B cell (primary cell): ENCODE measurements at regions not wholly inside any gene's neighbourhood (a gene's known extent, or its start where the extent isn't known, plus 50 kb on each side); places are given as distances from the start of the nearest gene placed in this dataset.

Experiments
- ATAC-seq: fragments of 200-7000 bp; cut with Tn5 transposase; one replicate; pipeline ENCODE4 v1.10.0; 2021; ENCODE audit warnings: low read depth, mild to moderate bottlenecking, moderate number of reproducible peaks, moderate library complexity
- CTCF ChIA-PET: fragments of 350-600 bp; sonication (Branson Sonifier 250); formaldehyde crosslinking; loops from one replicate; lab custom pipeline; 2021; ENCODE audit warnings: antibody characterized with exemption, inconsistent platforms; lab: Charles Lee
- POLR2A ChIA-PET: fragments of 350-600 bp; sonication (Branson Sonifier 250); formaldehyde crosslinking; loops from one replicate; lab custom pipeline; 2021; ENCODE audit warnings: antibody characterized with exemption; lab: Charles Lee
- DNase-seq: peaks from one replicate; pipeline ENCODE4 v3.0.0; 2013
- H2AFZ ChIP-seq: 2 replicates; pipeline ENCODE4 v1.6.1; 2012; ENCODE audit warnings: mild to moderate bottlenecking, low read depth, low read length; ENCODE audit not compliant: insufficient read depth, poor library complexity, severe bottlenecking
- H3K27ac ChIP-seq, 2 donors: 1 replicate in 1 of 2; 2 replicates in 1 of 2; pipeline ENCODE4 v1.5.1; 2012 to 2013; ENCODE audit warnings: low read length in 2 of 2, mild to moderate bottlenecking in 2 of 2, moderate library complexity in 1 of 2
- H3K27me3 ChIP-seq, 4 experiments: fragments of 200-600 bp in 1 of 4; sonication (generic) in 1 of 4; replicated peaks in 1 of 4; 1 replicate in 2 of 4; 2 replicates in 2 of 4; pipeline versions ENCODE4 v1.6.1 to v1.7.0; 2013 to 2016; ENCODE audit warnings: low read length in 3 of 4, mild to moderate bottlenecking in 2 of 4, mixed read lengths in 1 of 4, moderate library complexity in 1 of 4; ENCODE audit not compliant: insufficient read depth in 4 of 4, control insufficient read depth in 3 of 4; ENCODE audit errors: control extremely low read depth in 1 of 4
- H3K36me3 ChIP-seq, 2 experiments: replicated peaks in 1 of 2; 1 replicate in 1 of 2; 2 replicates in 1 of 2; pipeline versions ENCODE4 v1.6.1 to v1.7.1; 2013; ENCODE audit warnings: low read length in 1 of 2; ENCODE audit not compliant: insufficient read depth in 2 of 2, control insufficient read depth in 1 of 2; ENCODE audit errors: control extremely low read depth in 1 of 2, extremely low read depth in 1 of 2
- H3K4me1 ChIP-seq, 2 donors: fragments of 200-600 bp in 1 of 2; sonication (generic) in 1 of 2; 1 replicate in 1 of 2; 2 replicates in 1 of 2; pipeline versions ENCODE4 v1.5.1 to v1.6.1; 2013 to 2017; ENCODE audit warnings: low read length in 2 of 2; ENCODE audit not compliant: control insufficient read depth in 2 of 2, insufficient read depth in 2 of 2
- H3K4me2 ChIP-seq: replicated peaks from 2 replicates; pipeline ENCODE3; 2012; ENCODE audit warnings: mild to moderate bottlenecking, low read depth, low read length; ENCODE audit not compliant: poor library complexity, severe bottlenecking
- H3K4me3 ChIP-seq, 5 experiments: fragments of 200-600 bp in 1 of 5; sonication (generic) in 1 of 5; 1 replicate in 3 of 5; 2 replicates in 2 of 5; pipeline versions ENCODE4 v1.5.1 to v1.7.0; 2011 to 2016; ENCODE audit warnings: low read length in 4 of 5, mild to moderate bottlenecking in 4 of 5, low read depth in 2 of 5, control low read depth in 1 of 5, moderate library complexity in 1 of 5; ENCODE audit not compliant: insufficient read depth in 1 of 5; ENCODE audit errors: control extremely low read depth in 1 of 5, extremely low read depth in 1 of 5
- H3K79me2 ChIP-seq: fragments of 200-600 bp; sonication (generic); one replicate; pipeline ENCODE4 v1.6.0; 2016; ENCODE audit warnings: low read length; ENCODE audit not compliant: control insufficient read depth, insufficient read depth
- H3K9ac ChIP-seq: fragments of 200-600 bp; sonication (generic); 2 replicates; pipeline ENCODE4 v1.6.1; 2017; ENCODE audit warnings: mild to moderate bottlenecking, low read length, moderate library complexity
- H3K9me3 ChIP-seq, 3 donors: one replicate each; pipeline versions ENCODE4 v1.6.1 to v1.7.1; 2013; ENCODE audit warnings: low read length in 2 of 3; ENCODE audit not compliant: control insufficient read depth in 2 of 3, insufficient read depth in 1 of 3; ENCODE audit errors: control extremely low read depth in 1 of 3
- H4K20me1 ChIP-seq: 2 replicates; pipeline ENCODE4 v1.6.0; 2012; ENCODE audit warnings: mild to moderate bottlenecking, low read length; ENCODE audit not compliant: insufficient read depth, control insufficient read depth, poor library complexity, severe bottlenecking
- H3K27ac Mint-ChIP-seq: one replicate; pipeline ENCODE4 v1.8.0; 2021; ENCODE audit warnings: mixed read lengths
- H3K27me3 Mint-ChIP-seq: one replicate; pipeline ENCODE4 v1.8.0; 2021; ENCODE audit warnings: mixed read lengths
- H3K4me1 Mint-ChIP-seq: one replicate; pipeline ENCODE4 v1.8.0; 2021; ENCODE audit warnings: mixed read lengths
- H3K4me3 Mint-ChIP-seq: one replicate; pipeline ENCODE4 v1.8.0; 2021; ENCODE audit warnings: mixed read lengths
- H3K9me3 Mint-ChIP-seq: one replicate; pipeline ENCODE4 v1.8.0; 2022; ENCODE audit warnings: mixed read lengths; ENCODE audit not compliant: insufficient read depth
- CTCF ChIP-seq: fragments of 200-600 bp; IDR thresholded peaks from one replicate; pipeline ENCODE4 v1.8.0; 2022; ENCODE audit warnings: antibody characterized with exemption, mild to moderate bottlenecking
- EZH2 ChIP-seq: IDR thresholded peaks from 2 replicates; pipeline ENCODE4 v1.6.1; 2012; ENCODE audit warnings: borderline replicate concordance, low read depth, mild to moderate bottlenecking, moderate library complexity, low read length; ENCODE audit not compliant: insufficient read depth, poor library complexity, severe bottlenecking
- WGBS: methylation state at CpG from one replicate; pipeline ENCODE4 v1.1.5; 2013; ENCODE audit warnings: missing lambda C conversion rate; ENCODE audit not compliant: insufficient coverage; 5-methylcytosine and 5-hydroxymethylcytosine counted together
- intact Hi-C: fragments of 100-400 bp; cut with micrococcal nuclease; formaldehyde crosslinking; loops from one replicate; pipeline ENCODE4 v1.10.0; 2022

GRCh38 chr14:26032348-26032747 lies 565.5 kb downstream of the NOVA1 start:
- Histone ChIP-seq H4K20me1 (no peaks in the 10 kb centered on the region), H3K4me3 (no peak overlapping the region), H3K9ac (no peak overlapping the region), H2AFZ (no peak overlapping the region), H3K4me2 (no peak overlapping the region), H3K9me3 (no peaks in the 10 kb centered on the region), H3K27me3 (no peaks in the 10 kb centered on the region), H3K4me1 (no peaks in the 10 kb centered on the region), H3K36me3 (no peaks in the 10 kb centered on the region), H3K27ac (no peak overlapping the region), H3K79me2 (no peaks in the 10 kb centered on the region)
- no peak overlapping the region for H3K27ac Mint-ChIP-seq
- no peak overlapping the region for H3K4me3 Mint-ChIP-seq
- ChIA-PET POLR2A (no interaction called here), CTCF (no interaction called here)
- H3K4me1 Mint-ChIP-seq = no peaks in the 10 kb centered on the region
- no peak for DNase-seq
- no peaks in the 10 kb centered on the region for H3K27me3 Mint-ChIP-seq
- ATAC-seq = no peak
- intact Hi-C loops = no loop called here
- peaks cover 3% of the 10 kb centered on the region for H3K9me3 Mint-ChIP-seq
- TF ChIP-seq CTCF = no peak
- TF ChIP-seq EZH2 = no peak

- POLR2A ChIA-PET = no interaction called here
- no peak for TF ChIP-seq EZH2
- TF ChIP-seq CTCF = no peak
- Mint-ChIP-seq H3K9me3 (peaks cover 3% of the 10 kb centered on the region), H3K4me1 (no peaks in the 10 kb centered on the region), H3K4me3 (no peak overlapping the region), H3K27me3 (no peaks in the 10 kb centered on the region), H3K27ac (no peak overlapping the region)
- Histone ChIP-seq H3K4me2 (no peak overlapping the region), H3K4me1 (no peaks in the 10 kb centered on the region), H3K4me3 (no peak overlapping the region), H3K27me3 (no peaks in the 10 kb centered on the region), H3K79me2 (no peaks in the 10 kb centered on the region), H3K9me3 (no peaks in the 10 kb centered on the region), H3K36me3 (no peaks in the 10 kb centered on the region), H2AFZ (no peak overlapping the region), H3K9ac (no peak overlapping the region), H3K27ac (no peak overlapping the region), H4K20me1 (no peaks in the 10 kb centered on the region)
- CTCF ChIA-PET = no interaction called here
- ATAC-seq = no peak
- intact Hi-C loops = no loop called here
- DNase-seq = no peak
- WGBS = 79% methylated on average over 2 of the region's 3 CpGs
Measured at GRCh38 chr14:26026384-26026783, 571.4 kb downstream of the NOVA1 start.
